Prostate gland (tissue), 2 donors: ENCODE measurements at regions not wholly inside any gene's neighbourhood (a gene's known extent, or its start where the extent isn't known, plus 50 kb on each side); places are given as distances from the start of the nearest gene placed in this dataset.
"Not testable (repeated sequence)": the region's sequence is repeated elsewhere in the genome, so short reads cannot be mapped to it uniquely, and the experiment has no call there.

Experiments used
- DNase-seq: peaks from one replicate; pipeline ENCODE4 v3.0.0-alpha.2; 2019; ENCODE audit warnings: low spot score
- H3K27ac ChIP-seq, 2 donors: fragments of 200-600 bp; sonication (generic); 2 replicates each; pipeline ENCODE4 v1.5.1; 2017 to 2019
- H3K27me3 ChIP-seq: fragments of 200-600 bp; sonication (generic); replicated peaks from 2 replicates; pipeline ENCODE4 v1.5.1; 2019; ENCODE audit not compliant: insufficient read depth
- H3K36me3 ChIP-seq, 2 donors: fragments of 200-600 bp; sonication (generic); 1 replicate in 1 of 2; 2 replicates in 1 of 2; pipeline versions ENCODE4 v1.5.1 to v1.8.1; 2017 to 2019
- H3K4me1 ChIP-seq: fragments of 200-600 bp; sonication (generic); replicated peaks from 2 replicates; pipeline ENCODE4 v1.5.1; 2019
- H3K4me3 ChIP-seq, 2 donors: fragments of 200-600 bp; sonication (generic); 2 replicates each; pipeline ENCODE4 v1.5.1; 2017 to 2019
- H3K9me3 ChIP-seq: fragments of 200-600 bp; sonication (generic); 2 replicates; pipeline ENCODE4 v1.5.1; 2017
- CTCF ChIP-seq, 4 experiments: fragments of 200-600 bp in 2 of 4; fragments of 450-650 bp in 2 of 4; sonication (generic) in 2 of 4; IDR thresholded peaks; 1 replicate in 3 of 4; 2 replicates in 1 of 4; pipeline ENCODE4 v1.5.1; 2016 to 2019; ENCODE audit warnings: antibody characterized with exemption in 4 of 4, mild to moderate bottlenecking in 2 of 4, moderate library complexity in 2 of 4
- POLR2A ChIP-seq: fragments of 450-650 bp; IDR thresholded peaks from one replicate; pipeline ENCODE4 v1.6.1; 2016; ENCODE audit warnings: antibody characterized with exemption, mild to moderate bottlenecking
- POLR2AphosphoS5 ChIP-seq: sonication (generic); formaldehyde crosslinking; IDR thresholded peaks from one replicate; pipeline ENCODE4 v1.6.1; 2017; ENCODE audit warnings: antibody characterized with exemption
- WGBS: methylation state at CpG from one replicate; pipeline ENCODE4 v1.1.5; 2018; 5-methylcytosine and 5-hydroxymethylcytosine counted together
- intact Hi-C: fragments of 100-400 bp; cut with DNase I; formaldehyde crosslinking; loops from one replicate; pipeline ENCODE4 v1.14.2; 2022

DNA sequence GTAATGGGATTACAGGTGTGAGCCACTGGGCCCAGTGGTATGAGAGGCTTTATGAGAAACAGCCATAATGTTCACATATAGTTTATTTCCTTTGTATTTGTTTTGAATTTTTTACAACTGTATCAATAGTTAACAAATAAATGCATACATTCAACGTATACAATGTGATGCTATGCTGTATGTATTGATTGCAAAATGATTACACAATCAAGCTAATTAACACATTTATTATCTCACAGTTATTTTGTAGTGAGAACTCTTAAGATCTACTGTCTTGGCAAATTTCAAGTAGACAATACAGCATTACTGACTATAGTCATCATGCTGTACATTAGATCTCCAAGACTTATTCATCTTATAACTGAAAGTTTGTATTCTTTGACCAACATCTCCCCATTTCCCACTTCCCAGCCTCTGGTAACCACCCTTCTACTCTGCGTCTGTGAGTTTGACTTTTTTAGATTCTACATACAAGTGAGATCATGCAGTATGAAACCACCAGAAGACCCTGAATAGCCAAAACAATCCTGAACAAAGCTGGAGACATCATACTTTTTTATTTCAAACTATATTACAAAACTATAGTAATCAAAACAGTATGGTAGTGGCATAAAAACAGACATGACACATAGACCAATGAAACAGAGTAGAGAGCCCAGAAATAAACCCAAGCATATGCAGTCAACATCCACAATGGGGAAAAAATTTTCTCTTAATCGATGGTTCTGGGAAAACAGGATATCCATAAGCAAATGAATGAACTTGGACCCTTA, 157.2 kb upstream of the RREB1 start:
- 62% methylated on average over 3 of the region's 3 CpGs for WGBS

DNA sequence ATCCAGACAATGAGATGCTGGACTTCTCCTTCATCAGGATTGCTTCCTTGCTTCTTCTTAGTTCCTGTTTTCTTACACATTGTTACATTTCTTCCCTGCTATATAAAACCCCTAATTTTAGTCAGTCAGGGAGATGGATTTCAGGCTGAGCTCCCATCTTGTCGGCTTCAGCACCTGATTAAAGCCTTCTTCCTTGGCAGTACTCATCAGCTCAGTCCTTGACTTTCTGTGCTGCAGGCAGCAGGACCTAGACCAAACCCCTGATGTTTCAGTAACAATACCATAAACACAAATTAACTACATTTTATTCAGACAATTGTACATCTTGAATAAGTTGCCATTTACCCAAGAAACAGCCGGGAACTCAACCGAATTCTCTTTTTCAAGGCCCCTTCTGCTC, 156.4 kb upstream of the RREB1 start:
- Histone ChIP-seq H3K9me3 (no peaks in the 10 kb centered on the region), H3K4me1 (no peaks in the 10 kb centered on the region), H3K27me3 (no peaks in the 10 kb centered on the region), H3K27ac (no peak overlapping the region), H3K4me3 (no peak overlapping the region), H3K36me3 (no peaks in the 10 kb centered on the region)
- intact Hi-C loops = no loop called here
- WGBS = 99% methylated on average over 3 of the region's 3 CpGs
- DNase-seq = no peak
- TF ChIP-seq POLR2A (no peak), CTCF (IDR thresholded peaks at IDR 0.05) (no peak), POLR2AphosphoS5 (no peak)

More for the DNA sequence above, 157.2 kb upstream of the RREB1 start:
- DNase-seq = no peak
- no peaks in the 10 kb centered on the region for H3K4me1 ChIP-seq
- no peak for TF ChIP-seq CTCF (IDR thresholded peaks at IDR 0.05)
- no peak for TF ChIP-seq POLR2A
- no peaks in the 10 kb centered on the region for H3K27me3 ChIP-seq
- H3K9me3 ChIP-seq = no peaks in the 10 kb centered on the region
- no peak overlapping the region for H3K4me3 ChIP-seq
- no peak overlapping the region for H3K27ac ChIP-seq
- H3K36me3 ChIP-seq = no peaks in the 10 kb centered on the region
- intact Hi-C loops = no loop called here

GRCh38 chr6:6952484-6952883, 155.3 kb upstream of the RREB1 start:
- no peak overlapping the region for H3K4me3 ChIP-seq

DNA sequence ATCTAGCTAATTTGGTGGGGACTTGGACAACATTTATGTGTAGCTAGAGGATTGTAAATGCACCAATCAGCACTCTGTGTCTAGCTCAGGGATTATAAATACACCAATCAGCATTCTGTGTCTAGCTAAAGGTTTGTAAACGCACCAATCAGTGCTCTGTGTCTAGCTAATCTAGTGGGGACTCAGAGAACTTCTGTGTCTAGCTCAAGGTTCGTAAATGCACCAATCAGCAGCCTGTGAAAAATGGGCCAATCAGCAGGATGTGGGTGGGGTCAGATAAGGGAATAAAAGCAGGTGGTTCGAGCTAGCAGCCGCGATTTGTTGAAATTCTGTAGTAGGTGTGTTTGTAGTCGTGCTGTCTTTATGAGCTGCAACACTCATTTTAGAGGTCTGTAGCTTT, 154.8 kb upstream of the RREB1 start:
- H3K9me3 ChIP-seq, H3K36me3 ChIP-seq, H3K4me3 ChIP-seq, intact Hi-C loops, H3K4me1 ChIP-seq, H3K27ac ChIP-seq, H3K27me3 ChIP-seq, DNase-seq: not testable (repeated sequence)
- 90% methylated on average over 6 of the region's 6 CpGs for WGBS

More at GRCh38 chr6:6952484-6952883, 155.3 kb upstream of the RREB1 start:
- no peak for TF ChIP-seq POLR2AphosphoS5
- TF ChIP-seq POLR2A = no peak
- no peak for TF ChIP-seq CTCF (IDR thresholded peaks at IDR 0.05)
- intact Hi-C loops = no loop called here
- no peaks in the 10 kb centered on the region for H3K9me3 ChIP-seq
- no peak for DNase-seq
- no peaks in the 10 kb centered on the region for H3K36me3 ChIP-seq
- no peaks in the 10 kb centered on the region for H3K4me1 ChIP-seq
- no peak overlapping the region for H3K27ac ChIP-seq
- 97% methylated on average over 31 of the region's 33 CpGs for WGBS
- H3K27me3 ChIP-seq = no peaks in the 10 kb centered on the region

GRCh38 chr6:6960571-6961251, 147.1 kb upstream of the RREB1 start:
- Histone ChIP-seq H3K9me3 (no peaks in the 10 kb centered on the region), H3K27me3 (no peaks in the 10 kb centered on the region), H3K4me3 (no peak overlapping the region), H3K4me1 (no peaks in the 10 kb centered on the region), H3K36me3 (no peaks in the 10 kb centered on the region), H3K27ac (no peak overlapping the region)
- no peak for DNase-seq
- TF ChIP-seq CTCF (IDR thresholded peaks at IDR 0.05) (no peak), POLR2AphosphoS5 (no peak), POLR2A (no peak)
- WGBS = 65% methylated on average over 5 of the region's 5 CpGs
- intact Hi-C loops = no loop called here
